HCT116 (cell line): ENCODE measurements at regions not wholly inside any gene's neighbourhood (a gene's known extent, or its start where the extent isn't known, plus 50 kb on each side); places are given as distances from the start of the nearest gene placed in this dataset.

Experiments
- ATAC-seq: fragments of 200-7000 bp; cut with Tn5 transposase; 2 replicates; pipeline ENCODE4 v1.9.1; 2020; ENCODE audit warnings: mild to moderate bottlenecking, moderate library complexity
- BruUV-seq: library from RNA; stranded (reverse); fragments of 400-500 nt; replicated peaks from 2 replicates; lab custom pipeline; 2021; lab: Mats Ljungman, UMichigan
- CTCF ChIA-PET: fragments of 300-600 bp; sonication (Branson Sonifier 250); formaldehyde crosslinking; loops from one replicate; lab custom pipeline; 2021; ENCODE audit warnings: antibody characterized with exemption; lab: Charles Lee
- POLR2A ChIA-PET: fragments of 300-600, 350-600 bp; sonication (Branson Sonifier 250); formaldehyde crosslinking; loops from one replicate; lab custom pipeline; 2021; ENCODE audit warnings: antibody characterized with exemption; lab: Charles Lee
- RAD21 ChIA-PET, 2 experiments: fragments of 300-600 bp; sonication (Branson Sonifier 250); formaldehyde crosslinking; loops; one replicate each; lab custom pipeline; 2023; ENCODE audit warnings: low total read pairs in 2 of 2; ENCODE audit not compliant: uncharacterized antibody in 2 of 2, unreplicated experiment in 2 of 2, low non-redundant PET in 1 of 2; lab: Charles Lee
- DNase-seq: peaks from one replicate; pipeline ENCODE4 v3.0.0-alpha.2; 2010; ENCODE audit warnings: low read depth, low spot score
- H2AFZ ChIP-seq: fragments of 200-600 bp; shearing (Covaris generic), sonication (generic); 2 replicates; pipeline ENCODE4 v1.6.1; 2017; ENCODE audit warnings: low read depth, mixed run types, mixed read lengths, antibody characterized with exemption, low read length; ENCODE audit not compliant: poor library complexity, severe bottlenecking
- H3K27ac ChIP-seq: 2 replicates; pipeline ENCODE4 v1.5.1; 2012; ENCODE audit warnings: low read depth, low read length
- H3K27me3 ChIP-seq: fragments of 200-600 bp; sonication (generic); 2 replicates; pipeline ENCODE4 v1.6.1; 2016; ENCODE audit warnings: mixed run types, low read length, mixed read lengths; ENCODE audit not compliant: insufficient read depth
- H3K36me3 ChIP-seq, 2 experiments: fragments of 200-500 bp in 1 of 2; fragments of 200-600 bp in 1 of 2; sonication (Bioruptor generic) in 1 of 2; sonication (generic) in 1 of 2; 2 replicates each; pipeline versions ENCODE4 v1.5.1 to v1.6.1; 2014 to 2016; ENCODE audit warnings: low read length in 2 of 2, inconsistent platforms in 1 of 2, mixed read lengths in 1 of 2, mixed run types in 1 of 2; ENCODE audit not compliant: insufficient read depth in 2 of 2, control insufficient read depth in 1 of 2
- H3K4me1 ChIP-seq, 2 experiments: fragments of 200-600 bp in 1 of 2; sonication (generic) in 1 of 2; 2 replicates each; pipeline versions ENCODE4 v1.5.1 to v1.6.1; 2012 to 2017; ENCODE audit warnings: low read length in 2 of 2, inconsistent platforms in 1 of 2, mild to moderate bottlenecking in 1 of 2, mixed read lengths in 1 of 2, mixed run types in 1 of 2, moderate library complexity in 1 of 2; ENCODE audit not compliant: insufficient read depth in 2 of 2, control insufficient read depth in 1 of 2
- H3K4me2 ChIP-seq: fragments of 200-600 bp; sonication (generic); 2 replicates; pipeline ENCODE4 v1.6.1; 2017; ENCODE audit warnings: mixed run types, low read length, mixed read lengths
- H3K4me3 ChIP-seq, 2 experiments: fragments of 200-600 bp in 1 of 2; sonication (generic) in 1 of 2; replicated peaks in 1 of 2; 2 replicates each; pipeline ENCODE4 v1.5.1; 2011 to 2016; ENCODE audit warnings: low read length in 2 of 2, control low read depth in 1 of 2, low read depth in 1 of 2, mild to moderate bottlenecking in 1 of 2, mixed read lengths in 1 of 2, mixed run types in 1 of 2
- H3K79me2 ChIP-seq: fragments of 200-600 bp; sonication (generic); 2 replicates; pipeline ENCODE4 v1.6.1; 2017; ENCODE audit warnings: mild to moderate bottlenecking, mixed run types, low read length, moderate library complexity, mixed read lengths; ENCODE audit not compliant: insufficient read depth
- H3K9ac ChIP-seq: fragments of 200-600 bp; sonication (generic); 2 replicates; pipeline ENCODE4 v1.6.1; 2016; ENCODE audit warnings: low read length, mixed read lengths
- H3K9me2 ChIP-seq: fragments of 200-600 bp; sonication (generic), shearing (Covaris generic); 2 replicates; pipeline ENCODE4 v1.6.1; 2017; ENCODE audit warnings: mixed run types, mild to moderate bottlenecking, moderate library complexity; ENCODE audit not compliant: insufficient read depth
- H3K9me3 ChIP-seq, 2 experiments: fragments of 200-500 bp in 1 of 2; fragments of 200-600 bp in 1 of 2; sonication (Bioruptor generic) in 1 of 2; sonication (generic) in 1 of 2; 2 replicates each; pipeline ENCODE4 v1.6.1; 2014 to 2017; ENCODE audit warnings: low read length in 2 of 2, mixed read lengths in 2 of 2, inconsistent platforms in 1 of 2, low read depth in 1 of 2, mild to moderate bottlenecking in 1 of 2, mixed run types in 1 of 2, moderate library complexity in 1 of 2; ENCODE audit not compliant: control insufficient read depth in 1 of 2, insufficient read depth in 1 of 2
- H4K20me1 ChIP-seq: fragments of 200-600 bp; sonication (generic), shearing (Covaris generic); 2 replicates; pipeline ENCODE4 v1.6.1; 2017; ENCODE audit warnings: mixed run types, mild to moderate bottlenecking, moderate library complexity; ENCODE audit not compliant: insufficient read depth
- EZH2phosphoT487 ChIP-seq: fragments of 200-600 bp; IDR thresholded peaks from 2 replicates; pipeline ENCODE4 v1.6.1; 2018; ENCODE audit warnings: antibody characterized with exemption, borderline replicate concordance
- MAX ChIP-seq: IDR thresholded peaks from 2 replicates; pipeline ENCODE4 v1.6.1; 2012
- SP1 ChIP-seq: IDR thresholded peaks from 2 replicates; pipeline ENCODE4 v1.6.1; 2012; ENCODE audit warnings: low read depth
- SRF ChIP-seq: IDR thresholded peaks from 2 replicates; pipeline ENCODE4 v1.6.1; 2012; ENCODE audit warnings: low read depth
- TCF7L2 ChIP-seq: IDR thresholded peaks from 2 replicates; pipeline ENCODE4 v1.7.0; 2011; ENCODE audit warnings: borderline replicate concordance, inconsistent platforms; ENCODE audit not compliant: insufficient read depth, insufficient read length; ENCODE audit errors: extremely low read depth
- intact Hi-C: fragments of 100-400 bp; cut with micrococcal nuclease; formaldehyde crosslinking; loops from 2 replicates; pipeline ENCODE4 v1.10.0; 2022
- TF ChIP-seq, protein P1 (sequence below): IDR thresholded peaks from 2 replicates; pipeline ENCODE4 v1.6.1; 2012

DNA sequence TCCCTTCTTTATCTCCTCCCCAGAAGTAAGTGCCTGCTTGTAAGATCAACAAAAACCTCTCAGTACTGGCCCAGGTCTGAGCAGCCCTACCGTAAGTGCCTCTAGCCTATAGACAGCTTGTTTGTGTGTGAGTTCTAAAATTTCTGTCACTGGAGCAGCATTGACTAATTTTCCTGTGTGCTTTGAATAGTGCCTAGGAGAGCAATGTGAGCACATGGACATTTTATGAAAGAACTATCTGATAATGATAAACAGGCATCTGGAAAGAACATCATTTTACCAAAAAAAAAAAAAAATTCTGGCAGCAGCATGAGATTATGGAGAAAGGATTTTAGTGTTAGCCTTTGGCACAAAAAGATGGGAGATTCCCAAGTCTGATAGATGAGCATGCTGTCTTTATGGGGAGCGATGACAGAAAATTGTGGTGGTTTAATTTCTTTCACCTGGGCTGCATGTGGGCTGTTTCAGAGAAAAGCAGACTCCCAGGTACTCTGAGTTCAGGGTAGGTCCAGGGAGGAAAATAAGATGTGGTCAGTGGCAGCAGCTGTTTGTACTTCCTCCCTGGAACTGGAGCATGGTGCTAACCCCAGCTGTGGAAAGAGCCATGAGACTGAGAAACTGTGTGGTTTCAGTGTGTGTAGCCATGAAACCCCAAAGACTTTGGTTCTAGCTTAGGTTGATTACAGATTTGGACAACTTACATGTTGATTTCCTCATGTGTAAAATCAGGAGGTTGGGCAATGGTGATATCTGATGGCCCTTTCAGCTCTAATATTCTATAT lies 419.9 kb downstream of the NTRK2 start:
- Histone ChIP-seq H3K36me3 (no peaks in the 10 kb centered on the region), H3K79me2 (no peaks in the 10 kb centered on the region), H3K9me2 (no peaks in the 10 kb centered on the region), H3K9ac (no peak overlapping the region), H2AFZ (no peak overlapping the region), H3K27ac (no peak overlapping the region), H3K4me1 (no peaks in the 10 kb centered on the region), H3K9me3 (no peaks in the 10 kb centered on the region), H3K4me2 (no peak overlapping the region), H3K27me3 (peaks cover 2% of the 10 kb centered on the region; the same call in 1 of the 2 replicates), H4K20me1 (no peaks in the 10 kb centered on the region), H3K4me3 (no peak overlapping the region)
- no peak for ATAC-seq
- ChIA-PET CTCF (no interaction called here), POLR2A (no interaction called here), RAD21 (no interaction called here)
- intact Hi-C loops = no loop called here
- no peak for DNase-seq
- TF ChIP-seq SRF = no peak
- BruUV-seq = no TSS peak

DNA sequence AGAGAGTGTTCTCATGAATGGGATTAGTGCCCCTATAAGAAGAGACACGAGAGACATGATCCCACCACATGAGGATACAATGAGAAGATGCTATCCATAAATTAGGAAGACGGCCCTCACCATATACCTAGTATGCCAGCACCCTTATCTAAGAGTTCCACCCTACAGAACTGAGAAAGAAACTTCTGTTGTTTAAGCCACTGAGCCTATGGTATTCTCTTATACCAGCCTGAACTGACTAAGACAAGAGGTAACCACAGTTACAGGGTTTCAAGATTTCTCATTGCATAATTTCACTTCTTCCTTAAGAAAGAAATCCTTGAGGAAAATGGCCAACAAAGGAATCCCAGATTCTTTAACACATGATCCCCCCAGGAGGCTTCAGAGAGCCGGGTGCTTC lies 412.4 kb downstream of the NTRK2 start:
- intact Hi-C loops = no loop called here
- POLR2A ChIA-PET = no interaction called here
- H3K27ac ChIP-seq = no peak overlapping the region
- no peaks in the 10 kb centered on the region for H3K9me3 ChIP-seq
- H3K36me3 ChIP-seq = no peaks in the 10 kb centered on the region
- no peak overlapping the region for H3K4me2 ChIP-seq
- ATAC-seq = no peak
- DNase-seq = no peak
- CTCF ChIA-PET = no interaction called here
- no peak for TF ChIP-seq EZH2phosphoT487
- no peak for TF ChIP-seq SRF
- TF ChIP-seq TCF7L2 = no peak
- TF ChIP-seq MAX = no peak
- no peak for TF ChIP-seq SP1
- TF ChIP-seq, protein P1, sequence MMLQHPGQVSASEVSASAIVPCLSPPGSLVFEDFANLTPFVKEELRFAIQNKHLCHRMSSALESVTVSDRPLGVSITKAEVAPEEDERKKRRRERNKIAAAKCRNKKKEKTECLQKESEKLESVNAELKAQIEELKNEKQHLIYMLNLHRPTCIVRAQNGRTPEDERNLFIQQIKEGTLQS = no peak
- no peaks in the 10 kb centered on the region for H3K9me2 ChIP-seq
- no peak overlapping the region for H3K9ac ChIP-seq
- H3K4me1 ChIP-seq = no peaks in the 10 kb centered on the region
- no peak overlapping the region for H3K4me3 ChIP-seq
- RAD21 ChIA-PET = no interaction called here
- BruUV-seq = no TSS peak
- no peak overlapping the region for H2AFZ ChIP-seq
- no peaks in the 10 kb centered on the region for H4K20me1 ChIP-seq
- peaks cover 14% of the 10 kb centered on the region for H3K27me3 ChIP-seq
- H3K79me2 ChIP-seq = no peaks in the 10 kb centered on the region
